Loucy (cell line): ENCODE measurements at regions not wholly inside any gene's neighbourhood (a gene's known extent, or its start where the extent isn't known, plus 50 kb on each side); places are given as distances from the start of the nearest gene placed in this dataset.

Source experiments
- H2AFZ ChIP-seq: fragments of 200-600 bp; sonication (generic); 2 replicates; pipeline ENCODE4 v1.6.0; 2016; ENCODE audit warnings: antibody characterized with exemption, mild to moderate bottlenecking, low read length, moderate library complexity
- H3F3A ChIP-seq: fragments of 200-600 bp; 2 replicates; pipeline ENCODE4 v1.6.0; 2016; ENCODE audit warnings: antibody characterized with exemption, low read depth, mild to moderate bottlenecking
- H3K27me3 ChIP-seq: fragments of 200-600 bp; sonication (generic); 2 replicates; pipeline ENCODE4 v1.6.1; 2014; ENCODE audit warnings: low read length, mild to moderate bottlenecking; ENCODE audit not compliant: insufficient read depth, poor library complexity, severe bottlenecking
- H3K36me3 ChIP-seq: fragments of 200-600 bp; sonication (generic); 2 replicates; pipeline ENCODE4 v1.6.1; 2016; ENCODE audit warnings: low read length; ENCODE audit not compliant: insufficient read depth
- H3K4me1 ChIP-seq: fragments of 200-600 bp; sonication (generic); 2 replicates; pipeline ENCODE4 v1.5.1; 2014; ENCODE audit warnings: low read length, mild to moderate bottlenecking; ENCODE audit not compliant: insufficient read depth, poor library complexity, severe bottlenecking
- H3K4me2 ChIP-seq: fragments of 200-600 bp; sonication (generic); 2 replicates; pipeline ENCODE4 v1.6.0; 2014; ENCODE audit warnings: antibody characterized with exemption, low read length, low read depth, mild to moderate bottlenecking; ENCODE audit not compliant: poor library complexity, severe bottlenecking
- H3K4me3 ChIP-seq: fragments of 200-600 bp; sonication (generic); 2 replicates; pipeline ENCODE4 v1.5.1; 2014; ENCODE audit warnings: low read length, mild to moderate bottlenecking, mixed read lengths; ENCODE audit not compliant: poor library complexity, severe bottlenecking
- H3K79me2 ChIP-seq: fragments of 200-600 bp; sonication (generic); 2 replicates; pipeline ENCODE4 v1.6.1; 2014; ENCODE audit warnings: low read length; ENCODE audit not compliant: insufficient read depth
- H3K9ac ChIP-seq: fragments of 200-600 bp; sonication (generic); 2 replicates; pipeline ENCODE4 v1.6.0; 2014; ENCODE audit warnings: mild to moderate bottlenecking, low read depth, low read length, moderate library complexity; ENCODE audit not compliant: poor library complexity, severe bottlenecking
- H3K9me2 ChIP-seq: fragments of 200-600 bp; sonication (generic); replicated peaks from 2 replicates; pipeline ENCODE4 v1.6.1; 2016; ENCODE audit warnings: low read depth, low read length, mixed read lengths
- H3K9me3 ChIP-seq: fragments of 200-600 bp; sonication (generic); 2 replicates; pipeline ENCODE4 v1.6.1; 2014; ENCODE audit warnings: mild to moderate bottlenecking, antibody characterized with exemption, low read length, low read depth; ENCODE audit not compliant: insufficient read depth
- H4K20me1 ChIP-seq: fragments of 200-600 bp; sonication (generic); 2 replicates; pipeline ENCODE4 v1.6.0; 2014; ENCODE audit warnings: antibody characterized with exemption, low read length, mild to moderate bottlenecking; ENCODE audit not compliant: insufficient read depth, poor library complexity, severe bottlenecking
- EZH2phosphoT487 ChIP-seq: fragments of 200-600 bp; IDR thresholded peaks from 2 replicates; pipeline ENCODE4 v1.6.1; 2018; ENCODE audit warnings: antibody characterized with exemption, mild to moderate bottlenecking, moderate library complexity, borderline replicate concordance
- TF ChIP-seq, protein P1 (sequence below): fragments of 200-600 bp; sonication (generic); conservative IDR thresholded peaks from 2 replicates; pipeline ENCODE4 v1.5.1; 2014; ENCODE audit warnings: mild to moderate bottlenecking, antibody characterized with exemption, low read length

DNA sequence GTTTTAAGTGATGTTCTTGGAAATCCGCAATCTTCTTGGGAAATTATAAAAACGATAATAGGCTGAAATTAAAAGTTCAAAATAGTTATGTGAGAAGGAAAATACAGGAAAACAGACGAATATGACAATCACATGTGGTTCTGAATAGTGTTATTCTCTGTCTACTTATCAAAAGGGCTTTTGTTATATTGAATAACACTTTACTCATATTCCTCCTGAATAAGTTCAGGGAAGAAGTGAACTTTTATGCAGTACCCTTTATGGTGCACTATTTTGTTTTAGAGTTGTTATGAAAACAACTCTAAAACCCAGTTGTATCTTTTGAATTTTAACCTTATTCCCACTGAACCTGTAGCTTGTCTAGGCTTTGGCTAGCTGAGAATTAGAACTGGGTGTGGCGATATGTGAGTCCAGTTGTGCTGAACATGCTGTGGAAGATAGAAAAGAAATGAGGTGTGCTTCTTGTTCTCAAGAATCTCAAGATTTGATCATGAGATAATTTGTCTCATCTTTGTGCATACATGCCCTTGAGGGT is 384.4 kb downstream of the LMO7 start:
- Histone ChIP-seq H3K4me2 (no peak overlapping the region), H3F3A (no peaks in the 10 kb centered on the region), H3K4me1 (no peaks in the 10 kb centered on the region), H3K9me2 (no peaks in the 10 kb centered on the region), H2AFZ (no peak overlapping the region), H3K27me3 (no peaks in the 10 kb centered on the region), H3K79me2 (no peaks in the 10 kb centered on the region), H3K9ac (no peak overlapping the region), H4K20me1 (no peaks in the 10 kb centered on the region), H3K36me3 (no peaks in the 10 kb centered on the region), H3K9me3 (no peaks in the 10 kb centered on the region), H3K4me3 (no peak overlapping the region)
- no peak for TF ChIP-seq EZH2phosphoT487
- TF ChIP-seq, protein P1, sequence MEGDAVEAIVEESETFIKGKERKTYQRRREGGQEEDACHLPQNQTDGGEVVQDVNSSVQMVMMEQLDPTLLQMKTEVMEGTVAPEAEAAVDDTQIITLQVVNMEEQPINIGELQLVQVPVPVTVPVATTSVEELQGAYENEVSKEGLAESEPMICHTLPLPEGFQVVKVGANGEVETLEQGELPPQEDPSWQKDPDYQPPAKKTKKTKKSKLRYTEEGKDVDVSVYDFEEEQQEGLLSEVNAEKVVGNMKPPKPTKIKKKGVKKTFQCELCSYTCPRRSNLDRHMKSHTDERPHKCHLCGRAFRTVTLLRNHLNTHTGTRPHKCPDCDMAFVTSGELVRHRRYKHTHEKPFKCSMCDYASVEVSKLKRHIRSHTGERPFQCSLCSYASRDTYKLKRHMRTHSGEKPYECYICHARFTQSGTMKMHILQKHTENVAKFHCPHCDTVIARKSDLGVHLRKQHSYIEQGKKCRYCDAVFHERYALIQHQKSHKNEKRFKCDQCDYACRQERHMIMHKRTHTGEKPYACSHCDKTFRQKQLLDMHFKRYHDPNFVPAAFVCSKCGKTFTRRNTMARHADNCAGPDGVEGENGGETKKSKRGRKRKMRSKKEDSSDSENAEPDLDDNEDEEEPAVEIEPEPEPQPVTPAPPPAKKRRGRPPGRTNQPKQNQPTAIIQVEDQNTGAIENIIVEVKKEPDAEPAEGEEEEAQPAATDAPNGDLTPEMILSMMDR: no peak

DNA sequence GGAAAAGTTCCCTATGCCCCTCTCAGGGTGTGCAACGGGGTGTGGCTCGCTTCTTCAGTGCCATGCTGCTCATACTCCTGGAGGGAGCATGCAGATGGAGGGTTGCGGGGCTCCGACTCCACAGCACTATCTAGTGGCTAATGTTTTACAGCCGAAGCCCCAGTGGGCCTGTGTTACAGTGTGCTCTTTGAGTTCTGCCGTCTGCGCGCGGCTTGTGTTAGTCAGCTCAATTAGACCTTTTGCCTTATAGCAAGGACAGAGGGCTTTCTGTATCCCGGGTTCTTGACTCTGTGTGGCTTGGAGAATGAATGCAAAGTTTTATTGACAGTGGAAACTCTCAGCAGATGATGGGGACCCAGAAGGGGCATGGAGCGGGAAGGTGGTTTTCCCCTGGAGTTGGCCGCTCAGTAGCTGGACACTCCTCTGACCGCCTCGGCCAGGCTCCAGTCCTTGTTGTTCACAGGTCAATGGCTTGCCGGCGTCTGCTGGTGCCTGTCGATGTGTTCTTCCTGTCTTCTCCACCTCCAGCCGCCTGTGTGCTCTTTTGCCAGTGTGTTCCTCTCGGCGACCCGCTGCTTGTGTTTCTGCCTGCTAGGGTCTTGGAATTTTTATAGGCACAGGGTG is 383.4 kb downstream of the LMO7 start:
- H3K36me3 ChIP-seq: no peaks in the 10 kb centered on the region
- no peaks in the 10 kb centered on the region for H3K4me1 ChIP-seq
- H3K4me3 ChIP-seq: no peak overlapping the region
- H3K9me2 ChIP-seq: no peaks in the 10 kb centered on the region
- no peaks in the 10 kb centered on the region for H3F3A ChIP-seq
- H3K4me2 ChIP-seq: no peak overlapping the region
- no peak overlapping the region for H2AFZ ChIP-seq
- H4K20me1 ChIP-seq: no peaks in the 10 kb centered on the region
- TF ChIP-seq, protein P1: peak; percentile 68
- no peak for TF ChIP-seq EZH2phosphoT487
- no peaks in the 10 kb centered on the region for H3K27me3 ChIP-seq
- no peak overlapping the region for H3K9ac ChIP-seq
- H3K9me3 ChIP-seq: no peaks in the 10 kb centered on the region
- no peaks in the 10 kb centered on the region for H3K79me2 ChIP-seq

DNA sequence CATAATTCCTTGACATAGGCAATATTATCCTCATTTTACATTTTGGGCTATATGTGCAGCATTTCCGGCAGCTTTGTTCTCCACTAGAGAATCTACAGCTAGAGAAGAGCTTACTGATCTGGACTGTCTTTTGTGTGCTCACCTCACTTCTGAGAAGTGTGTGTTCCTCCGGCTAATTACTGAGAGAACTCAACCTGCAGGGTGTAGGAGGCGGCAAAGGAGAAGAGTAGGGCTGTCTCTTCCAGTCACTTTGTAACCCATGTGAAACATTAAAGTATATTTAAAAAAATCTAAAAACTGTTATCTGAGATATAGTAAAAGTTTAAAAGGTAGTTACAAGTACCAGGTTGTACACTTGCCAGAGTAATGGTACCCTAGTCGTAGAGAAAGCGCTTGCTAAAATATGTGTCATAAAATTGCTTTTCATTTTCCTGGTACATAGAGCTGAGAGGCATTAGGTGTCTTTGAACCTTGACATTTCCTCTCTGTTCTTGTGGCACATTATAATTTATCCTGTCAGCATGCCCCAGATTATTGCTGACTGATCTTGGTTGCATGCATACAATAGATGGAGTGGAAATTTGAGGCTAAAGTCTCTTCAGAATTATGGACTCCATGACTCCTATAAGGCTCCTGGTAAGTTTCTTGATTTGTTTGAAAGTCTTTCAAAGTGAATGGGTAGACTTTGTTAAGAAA is 381.9 kb downstream of the LMO7 start:
- TF ChIP-seq, protein P1: no peak
- TF ChIP-seq EZH2phosphoT487: no peak
- no peaks in the 10 kb centered on the region for H3K36me3 ChIP-seq

More for the DNA sequence above, 381.9 kb downstream of the LMO7 start:
- Histone ChIP-seq H3F3A (no peaks in the 10 kb centered on the region), H3K9ac (no peak overlapping the region), H3K9me3 (no peaks in the 10 kb centered on the region), H3K27me3 (no peaks in the 10 kb centered on the region), H3K79me2 (no peaks in the 10 kb centered on the region), H3K9me2 (no peaks in the 10 kb centered on the region), H3K4me2 (no peak overlapping the region), H2AFZ (no peak overlapping the region), H3K4me3 (no peak overlapping the region), H4K20me1 (no peaks in the 10 kb centered on the region), H3K4me1 (no peaks in the 10 kb centered on the region)
